HG02943 (cell line): ENCODE measurements at regions not wholly inside any gene's neighbourhood (a gene's known extent, or its start where the extent isn't known, plus 50 kb on each side); places are given as distances from the start of the nearest gene placed in this dataset.

ENCODE experiments used
- ATAC-seq: cut with Tn5 transposase; IDR thresholded peaks from one replicate; pipeline ENCODE4 v1.9.1; 2021; ENCODE audit warnings: mild to moderate bottlenecking, low read depth, moderate library complexity; ENCODE audit not compliant: unreplicated experiment

- no peak for ATAC-seq
Measured at GRCh38 chr9:18327121-18327520, 146.8 kb upstream of the ADAMTSL1 start.

- ATAC-seq, result no peak
Measured at GRCh38 chr9:18330401-18331309, 143.3 kb upstream of the ADAMTSL1 start.

- ATAC-seq, result no peak
Measured at GRCh38 chr9:18331310-18331684, 142.7 kb upstream of the ADAMTSL1 start.

- ATAC-seq, result no peak
Measured at GRCh38 chr9:18331808-18332209, 142.1 kb upstream of the ADAMTSL1 start.

- ATAC-seq, result no peak
Measured at GRCh38 chr9:18333157-18333556, 140.8 kb upstream of the ADAMTSL1 start.

GRCh38 chr9:18335825-18336224 lies 138.1 kb upstream of the ADAMTSL1 start:
- no peak for ATAC-seq

GRCh38 chr9:18338042-18338441 lies 135.9 kb upstream of the ADAMTSL1 start:
- no peak for ATAC-seq

GRCh38 chr9:18343784-18344183 lies 130.2 kb upstream of the ADAMTSL1 start:
- no peak for ATAC-seq

GRCh38 chr9:18346745-18347144 lies 127.2 kb upstream of the ADAMTSL1 start:
- ATAC-seq, result no peak

GRCh38 chr9:18347386-18348082 lies 126.4 kb upstream of the ADAMTSL1 start:
- no peak for ATAC-seq

- ATAC-seq, result no peak
Measured at GRCh38 chr9:18348083-18348475, 125.9 kb upstream of the ADAMTSL1 start.

GRCh38 chr9:18349530-18349929 lies 124.4 kb upstream of the ADAMTSL1 start:
- ATAC-seq, result no peak

- no peak for ATAC-seq
Measured at GRCh38 chr9:18350036-18350435, 123.9 kb upstream of the ADAMTSL1 start.

- ATAC-seq, result no peak
Measured at GRCh38 chr9:18350995-18351595, 122.9 kb upstream of the ADAMTSL1 start.

GRCh38 chr9:18352711-18353110 lies 121.2 kb upstream of the ADAMTSL1 start:
- ATAC-seq, result no peak

GRCh38 chr9:18353473-18353872 lies 120.5 kb upstream of the ADAMTSL1 start:
- no peak for ATAC-seq

- ATAC-seq, result no peak
Measured at GRCh38 chr9:18357321-18357720, 116.6 kb upstream of the ADAMTSL1 start.

GRCh38 chr9:18358325-18358724 lies 115.6 kb upstream of the ADAMTSL1 start:
- ATAC-seq, result no peak

- ATAC-seq, result no peak
Measured at GRCh38 chr9:18359335-18359734, 114.6 kb upstream of the ADAMTSL1 start.

- no peak for ATAC-seq
Measured at GRCh38 chr9:18360005-18360404, 113.9 kb upstream of the ADAMTSL1 start.

GRCh38 chr9:18361646-18362045 lies 112.3 kb upstream of the ADAMTSL1 start:
- no peak for ATAC-seq
